ENCODE measurements at regions not wholly inside any gene's neighbourhood (a gene's known extent, or its start where the extent isn't known, plus 50 kb on each side); places are given as distances from the start of the nearest gene placed in this dataset.

DNA sequence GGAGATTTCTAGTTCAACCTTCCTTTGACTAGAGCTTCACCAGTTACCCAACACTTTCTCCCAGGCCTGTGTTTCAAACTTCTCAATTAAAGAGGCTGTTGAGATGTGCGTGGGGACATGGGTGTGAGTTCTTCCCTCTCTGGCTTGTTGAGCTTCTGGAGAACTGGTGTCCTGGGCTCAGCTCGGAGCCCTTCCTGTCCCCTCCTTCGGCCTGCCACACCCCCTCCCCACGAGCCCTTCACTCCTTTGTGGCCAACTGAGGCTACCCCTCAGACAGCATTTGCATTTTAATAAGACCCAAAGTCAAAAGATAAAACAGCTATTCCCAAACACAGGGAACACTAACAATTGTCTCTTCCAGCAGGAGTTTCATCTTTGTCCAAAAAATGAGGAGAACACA lies 123.3 kb upstream of the MLN start:
- TF ChIP-seq RCOR1 (conservative IDR thresholded peaks at IDR 0.05; ENCODE audit: low read depth, low read length) (no peak), POLR2A (IDR thresholded peaks at IDR 0.05; ENCODE audit: low read depth, low read length) (no peak), ZBTB33 (IDR thresholded peaks at IDR 0.05) (no peak), EZH2 (IDR thresholded peaks at IDR 0.05; ENCODE audit: borderline replicate concordance, control insufficient read depth, low read depth, low read length) (no peak), TCF7 (IDR thresholded peaks at IDR 0.05; ENCODE audit: borderline replicate concordance) (no peak), MEF2B (IDR thresholded peaks at IDR 0.05; ENCODE audit: partially characterized antibody, poor library complexity, severe bottlenecking) (no peak), JUND (IDR thresholded peaks at IDR 0.05; ENCODE audit: low read depth, low read length) (no peak), CEBPB (IDR thresholded peaks at IDR 0.05; ENCODE audit: borderline replicate concordance in 1 of 2, low read depth in 2 of 2, low read length in 2 of 2) (no peak)
- TF ChIP-seq, protein P1, sequence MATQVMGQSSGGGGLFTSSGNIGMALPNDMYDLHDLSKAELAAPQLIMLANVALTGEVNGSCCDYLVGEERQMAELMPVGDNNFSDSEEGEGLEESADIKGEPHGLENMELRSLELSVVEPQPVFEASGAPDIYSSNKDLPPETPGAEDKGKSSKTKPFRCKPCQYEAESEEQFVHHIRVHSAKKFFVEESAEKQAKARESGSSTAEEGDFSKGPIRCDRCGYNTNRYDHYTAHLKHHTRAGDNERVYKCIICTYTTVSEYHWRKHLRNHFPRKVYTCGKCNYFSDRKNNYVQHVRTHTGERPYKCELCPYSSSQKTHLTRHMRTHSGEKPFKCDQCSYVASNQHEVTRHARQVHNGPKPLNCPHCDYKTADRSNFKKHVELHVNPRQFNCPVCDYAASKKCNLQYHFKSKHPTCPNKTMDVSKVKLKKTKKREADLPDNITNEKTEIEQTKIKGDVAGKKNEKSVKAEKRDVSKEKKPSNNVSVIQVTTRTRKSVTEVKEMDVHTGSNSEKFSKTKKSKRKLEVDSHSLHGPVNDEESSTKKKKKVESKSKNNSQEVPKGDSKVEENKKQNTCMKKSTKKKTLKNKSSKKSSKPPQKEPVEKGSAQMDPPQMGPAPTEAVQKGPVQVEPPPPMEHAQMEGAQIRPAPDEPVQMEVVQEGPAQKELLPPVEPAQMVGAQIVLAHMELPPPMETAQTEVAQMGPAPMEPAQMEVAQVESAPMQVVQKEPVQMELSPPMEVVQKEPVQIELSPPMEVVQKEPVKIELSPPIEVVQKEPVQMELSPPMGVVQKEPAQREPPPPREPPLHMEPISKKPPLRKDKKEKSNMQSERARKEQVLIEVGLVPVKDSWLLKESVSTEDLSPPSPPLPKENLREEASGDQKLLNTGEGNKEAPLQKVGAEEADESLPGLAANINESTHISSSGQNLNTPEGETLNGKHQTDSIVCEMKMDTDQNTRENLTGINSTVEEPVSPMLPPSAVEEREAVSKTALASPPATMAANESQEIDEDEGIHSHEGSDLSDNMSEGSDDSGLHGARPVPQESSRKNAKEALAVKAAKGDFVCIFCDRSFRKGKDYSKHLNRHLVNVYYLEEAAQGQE (IDR thresholded peaks at IDR 0.05; ENCODE audit: low read depth, low read length) = no peak
- TF ChIP-seq, protein P2, sequence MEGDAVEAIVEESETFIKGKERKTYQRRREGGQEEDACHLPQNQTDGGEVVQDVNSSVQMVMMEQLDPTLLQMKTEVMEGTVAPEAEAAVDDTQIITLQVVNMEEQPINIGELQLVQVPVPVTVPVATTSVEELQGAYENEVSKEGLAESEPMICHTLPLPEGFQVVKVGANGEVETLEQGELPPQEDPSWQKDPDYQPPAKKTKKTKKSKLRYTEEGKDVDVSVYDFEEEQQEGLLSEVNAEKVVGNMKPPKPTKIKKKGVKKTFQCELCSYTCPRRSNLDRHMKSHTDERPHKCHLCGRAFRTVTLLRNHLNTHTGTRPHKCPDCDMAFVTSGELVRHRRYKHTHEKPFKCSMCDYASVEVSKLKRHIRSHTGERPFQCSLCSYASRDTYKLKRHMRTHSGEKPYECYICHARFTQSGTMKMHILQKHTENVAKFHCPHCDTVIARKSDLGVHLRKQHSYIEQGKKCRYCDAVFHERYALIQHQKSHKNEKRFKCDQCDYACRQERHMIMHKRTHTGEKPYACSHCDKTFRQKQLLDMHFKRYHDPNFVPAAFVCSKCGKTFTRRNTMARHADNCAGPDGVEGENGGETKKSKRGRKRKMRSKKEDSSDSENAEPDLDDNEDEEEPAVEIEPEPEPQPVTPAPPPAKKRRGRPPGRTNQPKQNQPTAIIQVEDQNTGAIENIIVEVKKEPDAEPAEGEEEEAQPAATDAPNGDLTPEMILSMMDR (IDR thresholded peaks at IDR 0.05 in 2 of 3, conservative IDR thresholded peaks at IDR 0.05 in 1 of 3; ENCODE audit: control insufficient read depth in 2 of 3, extremely low read depth in 1 of 3, insufficient read depth in 1 of 3, low read depth in 3 of 3, low read length in 3 of 3) = no peak
